ENCODE measurements at regions not wholly inside any gene's neighbourhood (a gene's known extent, or its start where the extent isn't known, plus 50 kb on each side); places are given as distances from the start of the nearest gene placed in this dataset.
"Not testable (repeated sequence)": the region's sequence is repeated elsewhere in the genome, so short reads cannot be mapped to it uniquely, and the experiment has no call there.

DNA sequence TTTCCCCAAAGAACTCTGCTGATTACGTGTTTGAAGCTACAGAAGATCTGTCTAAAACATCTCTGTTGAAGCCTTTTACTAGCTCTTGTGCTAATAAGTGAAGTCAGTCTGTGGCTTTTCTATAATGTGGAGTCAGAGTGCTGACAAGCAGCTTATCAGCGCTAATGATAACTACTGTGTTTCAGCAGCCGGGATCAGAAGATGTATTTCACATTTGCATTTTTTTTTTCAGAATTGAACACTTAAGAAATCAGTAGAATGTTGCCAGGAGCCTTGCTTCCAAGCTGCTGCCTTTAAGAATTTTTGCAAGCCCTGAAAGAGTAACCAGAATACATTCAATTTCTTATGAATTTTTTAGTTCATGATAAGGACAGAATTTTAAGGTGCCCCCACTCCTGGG lies 519.4 kb upstream of the NR5A2 start:
- DNase-seq: no peak

DNA sequence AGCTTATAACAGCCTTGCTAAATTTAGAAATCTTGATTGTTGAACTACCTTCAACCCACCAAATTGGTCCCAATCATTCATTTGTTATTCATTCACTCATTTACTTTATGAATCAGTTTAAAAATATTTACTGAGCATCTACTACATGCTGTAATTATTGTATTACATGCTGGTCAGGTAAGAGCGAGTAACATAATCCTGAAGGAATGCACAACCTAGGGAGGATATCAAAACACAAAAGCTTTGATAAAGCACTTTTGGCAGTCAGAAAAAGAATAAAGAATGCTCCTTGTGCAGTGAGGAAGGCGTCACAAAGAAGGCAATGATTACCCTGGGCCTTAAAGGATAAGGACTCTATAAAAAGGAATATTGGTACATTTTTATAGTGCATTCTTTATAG lies 518.9 kb upstream of the NR5A2 start:
- DNase-seq: no peak

DNA sequence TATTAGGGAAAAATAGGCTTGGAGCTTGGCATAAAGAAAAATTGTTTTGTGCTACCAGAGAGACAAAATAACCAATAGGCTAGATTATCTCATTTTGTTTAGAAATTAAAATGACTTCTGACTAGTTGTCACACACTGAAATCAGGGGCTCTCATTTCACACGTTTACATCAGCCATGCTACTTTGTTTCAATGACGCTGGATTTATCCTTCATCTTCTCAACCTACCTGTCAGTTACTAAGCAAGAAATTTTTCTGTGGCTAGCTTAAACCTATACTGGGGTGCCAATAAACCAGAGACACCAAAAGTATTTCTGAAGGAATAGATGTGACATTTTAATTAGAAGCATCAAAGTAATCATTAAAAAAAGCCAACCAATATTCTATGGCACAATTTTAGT lies 518.1 kb upstream of the NR5A2 start:
- DNase-seq: no peak

GRCh38 chr1:199510314-199510713 lies 517.2 kb upstream of the NR5A2 start:
- no peak for DNase-seq

- DNase-seq: no peak
These were observed 515.3 kb upstream of the NR5A2 start for GRCh38 chr1:199512037-199512710.

DNA sequence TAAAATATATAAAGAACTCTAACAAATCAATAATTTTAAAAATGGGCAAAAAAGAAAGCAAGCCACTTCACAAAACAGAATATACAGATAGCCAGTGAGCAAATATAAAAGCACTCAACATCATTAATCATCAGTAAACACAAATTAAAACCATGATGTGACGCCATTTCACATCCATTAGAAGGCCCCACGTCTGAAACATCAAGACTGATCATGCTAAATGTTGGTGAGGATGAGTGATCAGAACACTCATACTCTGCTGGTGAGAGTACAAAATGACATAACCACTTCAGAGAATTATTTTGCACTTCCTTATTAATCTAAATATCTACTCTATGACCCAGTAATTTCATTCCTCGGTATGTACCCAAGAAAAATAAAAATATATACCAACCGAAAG lies 512.2 kb upstream of the NR5A2 start:
- no peak for DNase-seq

GRCh38 chr1:199522338-199522737 lies 505.2 kb upstream of the NR5A2 start:
- DNase-seq: no peak

- no peak for DNase-seq
These were observed 504.6 kb upstream of the NR5A2 start for GRCh38 chr1:199522936-199523335.

GRCh38 chr1:199529324-199529723 lies 498.2 kb upstream of the NR5A2 start:
- no peak for DNase-seq

DNA sequence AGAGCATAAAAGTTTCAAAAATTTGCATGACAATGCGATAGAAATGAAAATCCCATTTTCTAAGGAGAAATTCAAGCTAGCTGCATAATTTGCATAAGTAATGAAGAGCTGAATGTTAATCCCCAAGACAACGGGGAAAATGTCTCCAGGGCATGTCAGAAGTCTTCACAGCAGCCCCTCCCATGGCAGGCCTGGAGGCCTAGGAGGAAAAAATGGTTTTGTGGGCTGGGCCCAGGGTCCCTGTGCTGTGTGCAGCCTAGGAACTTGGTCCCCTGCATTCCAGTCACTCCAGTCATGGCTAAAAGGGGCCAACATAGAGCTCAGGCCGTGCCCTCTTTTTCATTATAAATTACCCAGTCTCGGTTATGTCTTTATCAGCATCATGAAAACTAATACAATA lies 494.1 kb upstream of the NR5A2 start:
- DNase-seq: not testable (repeated sequence)

GRCh38 chr1:199545780-199546179 lies 481.7 kb upstream of the NR5A2 start:
- DNase-seq: no peak

- no peak for DNase-seq
These were observed 481.2 kb upstream of the NR5A2 start for GRCh38 chr1:199546323-199546722.

DNA sequence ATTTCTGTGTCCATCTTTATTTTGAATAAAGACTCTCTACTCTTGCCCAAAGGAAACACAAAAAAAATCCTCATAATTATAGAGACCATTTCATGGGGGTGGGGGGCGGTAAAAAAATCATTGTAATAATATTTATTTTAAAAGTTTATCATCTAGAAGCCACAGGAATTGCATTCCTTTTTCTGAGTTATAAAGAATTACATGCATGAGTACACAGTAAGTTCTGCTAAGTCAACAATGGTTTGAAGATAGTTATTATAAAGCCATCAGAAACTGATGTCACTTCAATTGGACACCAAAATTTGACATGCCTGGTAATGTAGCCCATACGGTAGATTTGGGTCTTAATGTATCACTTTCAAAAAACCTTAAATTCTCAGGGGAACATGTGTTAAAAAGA lies 478.1 kb upstream of the NR5A2 start:
- DNase-seq: no peak

DNA sequence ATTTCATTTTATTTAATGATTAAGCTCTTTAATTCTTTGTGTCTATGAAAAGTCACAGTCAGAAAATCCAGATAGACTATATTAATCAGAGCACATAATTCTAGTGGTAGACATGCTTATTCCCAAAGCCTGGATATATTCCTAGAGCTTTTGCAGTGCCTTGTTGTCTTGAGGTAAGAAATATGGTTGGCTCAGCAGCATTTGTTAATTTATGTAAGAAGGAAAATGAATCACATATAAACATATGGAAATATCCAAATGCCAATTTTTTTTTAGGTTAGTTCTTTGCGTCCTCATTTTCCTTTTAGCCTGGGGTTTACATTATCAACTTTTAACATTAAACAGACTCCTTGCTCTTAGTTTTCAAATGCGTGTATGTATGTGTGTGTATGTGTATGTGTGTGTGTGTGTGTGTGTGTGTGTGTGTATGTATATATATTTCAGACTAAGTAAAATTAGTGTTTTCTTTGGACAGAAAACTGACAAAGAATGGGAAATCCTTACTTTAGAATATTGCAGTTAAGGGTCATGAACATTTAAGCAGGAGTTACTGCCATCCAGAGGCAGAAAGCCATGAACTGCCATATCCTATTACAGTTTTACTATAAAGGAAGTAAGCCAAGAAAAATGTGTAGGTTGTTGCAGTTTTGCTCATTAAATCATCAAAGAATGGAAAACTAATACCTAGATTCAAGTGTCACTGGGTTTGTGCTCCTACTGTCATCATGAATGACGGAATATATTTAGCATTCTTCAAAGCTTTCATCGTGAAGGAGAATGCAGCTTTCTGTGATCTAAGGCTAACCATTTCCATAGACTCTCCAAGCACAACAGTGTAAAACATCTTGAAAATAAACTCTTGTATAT lies 477.1 kb upstream of the NR5A2 start:
- no peak for DNase-seq

GRCh38 chr1:199551967-199552565 lies 475.4 kb upstream of the NR5A2 start:
- DNase-seq: peak in 19 of 51 donors; percentile 1 to 81 (median 9)

DNA sequence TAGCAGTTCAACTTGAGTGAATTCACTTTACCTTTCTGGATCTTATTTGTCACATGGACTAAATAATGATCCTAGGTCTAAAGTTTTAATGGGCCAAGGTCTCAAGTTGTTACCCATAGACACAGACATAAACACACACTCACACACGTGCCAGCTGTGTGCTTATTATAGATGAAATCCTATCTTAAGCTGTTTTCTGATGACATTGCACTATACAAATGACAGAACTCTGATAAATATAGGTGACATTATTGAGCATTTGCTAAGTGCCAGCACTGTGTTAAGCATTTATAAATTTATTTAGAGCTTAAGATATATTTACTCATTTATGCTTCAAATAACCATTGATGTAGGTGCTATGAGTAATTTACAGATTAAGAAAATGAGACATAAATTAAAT lies 474.4 kb upstream of the NR5A2 start:
- DNase-seq: no peak

DNA sequence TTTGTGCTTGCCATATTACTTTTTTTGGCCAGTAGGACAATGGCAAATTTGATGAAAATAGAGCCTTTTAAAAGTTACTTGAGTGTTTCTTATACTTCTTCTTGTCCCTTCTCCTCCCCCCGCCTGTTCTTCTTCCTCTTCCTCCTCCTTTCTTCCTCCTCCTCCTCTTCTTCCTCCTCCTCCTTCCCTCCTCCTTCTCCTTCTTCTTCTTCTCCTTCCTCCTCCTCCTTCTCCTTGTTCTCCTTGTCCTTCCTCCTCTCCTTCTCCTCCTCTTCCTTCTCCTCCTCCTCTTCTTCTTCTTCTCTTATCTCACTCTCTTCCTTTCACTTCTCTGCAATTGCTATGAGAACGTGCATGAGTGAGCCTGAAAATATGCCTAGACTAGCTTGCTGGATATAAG lies 466.2 kb upstream of the NR5A2 start:
- no peak for DNase-seq

DNA sequence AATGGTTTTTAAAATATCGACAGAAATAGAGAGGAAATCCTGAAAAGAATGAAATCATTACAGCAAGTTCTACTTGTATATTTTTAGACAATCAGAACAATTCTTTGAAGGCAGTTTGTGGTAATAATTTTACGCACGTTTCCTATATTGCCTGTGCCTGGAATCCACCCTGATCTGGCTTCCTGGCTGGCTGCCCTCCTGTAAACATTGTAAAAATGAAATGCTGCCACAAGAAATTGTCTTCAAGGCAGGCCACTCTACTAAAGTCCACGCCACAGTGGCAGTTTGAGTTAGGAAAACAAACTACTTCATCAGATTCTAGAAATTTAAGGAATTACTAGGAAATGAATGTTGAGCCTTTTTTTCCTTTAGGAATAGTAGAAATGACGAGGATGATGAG lies 454.5 kb upstream of the NR5A2 start:
- DNase-seq: no peak

- no peak for DNase-seq
These were observed 452.6 kb upstream of the NR5A2 start for GRCh38 chr1:199574950-199575349.

DNA sequence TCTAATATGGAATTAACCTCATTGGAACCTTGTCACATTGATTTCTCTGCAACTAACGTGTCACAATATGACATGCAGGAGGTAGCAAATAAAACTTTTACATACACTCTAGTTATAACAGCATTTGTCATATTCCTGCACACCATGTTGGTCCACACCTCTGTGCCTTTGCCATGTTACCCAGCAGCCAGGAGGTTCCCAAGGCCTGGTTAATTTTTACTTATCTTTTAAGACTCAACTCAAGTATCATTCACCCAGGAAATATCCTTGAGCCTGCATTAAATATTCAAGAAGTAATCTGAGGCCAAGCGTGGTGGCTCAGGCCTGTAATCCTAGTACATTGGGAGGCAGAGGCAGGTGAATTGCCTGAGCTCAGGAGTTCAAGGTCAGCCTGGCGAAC lies 447.2 kb upstream of the NR5A2 start:
- DNase-seq: no peak

GRCh38 chr1:199585392-199585791 lies 442.1 kb upstream of the NR5A2 start:
- no peak for DNase-seq

GRCh38 chr1:199590708-199591107 lies 436.8 kb upstream of the NR5A2 start:
- DNase-seq: no peak

DNA sequence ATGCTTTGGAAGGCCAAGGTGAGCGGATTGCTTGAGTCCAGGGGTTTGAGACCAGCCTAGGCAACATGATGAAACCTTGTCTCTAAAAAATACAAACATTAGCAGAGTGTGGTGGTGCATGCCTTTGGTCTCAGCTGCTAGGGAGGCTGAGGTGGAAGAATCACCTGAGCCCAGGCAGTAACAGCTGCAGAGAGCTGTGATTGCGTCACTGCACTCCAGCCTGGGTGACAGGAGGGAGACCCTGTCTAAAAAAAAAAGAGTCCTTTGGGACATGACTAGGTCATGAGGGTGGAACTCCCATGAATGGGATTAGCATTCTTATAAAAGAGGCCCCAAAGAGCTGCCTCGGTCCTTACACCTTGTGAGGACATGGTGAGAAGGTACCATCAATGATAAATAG lies 436.0 kb upstream of the NR5A2 start:
- no peak for DNase-seq
